Heart right ventricle (tissue), 16 donors: ENCODE measurements at regions not wholly inside any gene's neighbourhood (a gene's known extent, or its start where the extent isn't known, plus 50 kb on each side); places are given as distances from the start of the nearest gene placed in this dataset.

Source experiments
- ATAC-seq, 8 donors: fragments of 200-7000 bp; cut with Tn5 transposase; one replicate each; pipeline ENCODE4 v1.9.1; 2020; ENCODE audit warnings: mild to moderate bottlenecking in 8 of 8, moderate library complexity in 8 of 8, moderate number of reproducible peaks in 1 of 8
- DNase-seq, 2 donors: peaks; one replicate each; pipeline ENCODE4 v3.0.0-alpha.2; 2020
- H3K27ac ChIP-seq, 10 donors: fragments of 200-600 bp; sonication (generic) in 2 of 10; one replicate each; pipeline versions ENCODE4 v1.5.0 to v1.8.0; 2020 to 2022; ENCODE audit warnings: mild to moderate bottlenecking in 3 of 10
- H3K27me3 ChIP-seq, 7 donors: fragments of 200-600 bp; one replicate each; pipeline ENCODE4 v1.8.0; 2021 to 2022; ENCODE audit warnings: mild to moderate bottlenecking in 2 of 7
- H3K36me3 ChIP-seq, 9 donors: fragments of 200-600 bp; sonication (generic) in 1 of 9; one replicate each; pipeline versions ENCODE4 v1.5.0 to v1.8.0; 2020 to 2022; ENCODE audit warnings: mild to moderate bottlenecking in 2 of 9
- H3K4me1 ChIP-seq, 9 donors: fragments of 200-600 bp; sonication (generic) in 1 of 9; one replicate each; pipeline versions ENCODE4 v1.5.0 to v1.8.0; 2020 to 2022; ENCODE audit warnings: mild to moderate bottlenecking in 4 of 9
- H3K4me3 ChIP-seq, 10 donors: fragments of 200-600 bp; sonication (generic) in 2 of 10; one replicate each; pipeline versions ENCODE4 v1.5.0 to v1.8.0; 2020 to 2022; ENCODE audit warnings: mild to moderate bottlenecking in 7 of 10, moderate library complexity in 2 of 10
- H3K9me3 ChIP-seq, 11 donors: fragments of 200-600 bp in 10 of 11; sonication (generic) in 2 of 11; one replicate each; pipeline versions ENCODE4 v1.5.0 to v1.8.0; 2013 to 2022; ENCODE audit warnings: mild to moderate bottlenecking in 2 of 11, control low read depth in 1 of 11, moderate library complexity in 1 of 11
- WGBS, 2 donors: extraction: QIAGEN DNeasy Blood & Tissue Kit; methylation state at CpG; one replicate each; pipeline ENCODE4 v1.1.7; 2013; ENCODE audit warnings: inconsistent platforms in 1 of 2; 5-methylcytosine and 5-hydroxymethylcytosine counted together
- intact Hi-C, 10 donors: fragments of 100-400 bp; cut with DNase I; formaldehyde crosslinking; loops; one replicate each; pipeline versions ENCODE4 v1.11.1 to v1.14.2; 2022
- microRNA-seq, 2 donors: library from miRNA; unstranded; fragments of <30 nt; microRNA quantifications; one replicate each; pipeline ENCODE4 v1.2.0, GENCODE V29; 2021
- TF ChIP-seq, protein P1 (sequence below), 9 donors: fragments of 200-600 bp; sonication (generic) in 2 of 9; IDR thresholded peaks; one replicate each; pipeline versions ENCODE4 v1.5.0 to v1.8.0; 2021 to 2022; ENCODE audit warnings: antibody characterized with exemption in 9 of 9, mild to moderate bottlenecking in 5 of 9, moderate library complexity in 1 of 9
- donor health status: Arrhythmogenic right ventricular cardiomyopathy.
- donor health status: ischemic (EF 13 %, LVEDD 7.1; RV severe dilation, severe dysfunction).
- donor health status: healthy with polysubstance abuse.
- donor health status: DM: no; HTN: yes; CAD: no.
- donor health status: DM: no; HTN: no; CAD: no.
- donor health status: ischemic (EF 25% LVEDD 6.9; RV normal size, moderate dysfunction).
- donor health status: ischemic (EF 25% LVEDD 5.7; RV mildly dilated, moderate dysfunction).
- donor health status: healthy.
- donor health status: DM: yes; HTN: yes; CAD: no.
- donor health status: Ischemic cardiomyopathy.
- donor health status: ischemic (EF 35%, LVEDD 5.7; RV mildly dilated, moderate dysfunction).
- donor health status: nonischemic (EF 11% LVEDD 7.7; RV severe dilation, severe dysfunction).
- donor health status: DM: yes; HTN: yes; CAD: no.
- donor health status: PGD.
- donor health status: ischemic (EF 29% LVEDD 5.4; RV normal size, mild dysfunction).
- donor health status: nonischemic (EF 23%, LVEDD 6.1; RV moderate dilation, normal function).

DNA sequence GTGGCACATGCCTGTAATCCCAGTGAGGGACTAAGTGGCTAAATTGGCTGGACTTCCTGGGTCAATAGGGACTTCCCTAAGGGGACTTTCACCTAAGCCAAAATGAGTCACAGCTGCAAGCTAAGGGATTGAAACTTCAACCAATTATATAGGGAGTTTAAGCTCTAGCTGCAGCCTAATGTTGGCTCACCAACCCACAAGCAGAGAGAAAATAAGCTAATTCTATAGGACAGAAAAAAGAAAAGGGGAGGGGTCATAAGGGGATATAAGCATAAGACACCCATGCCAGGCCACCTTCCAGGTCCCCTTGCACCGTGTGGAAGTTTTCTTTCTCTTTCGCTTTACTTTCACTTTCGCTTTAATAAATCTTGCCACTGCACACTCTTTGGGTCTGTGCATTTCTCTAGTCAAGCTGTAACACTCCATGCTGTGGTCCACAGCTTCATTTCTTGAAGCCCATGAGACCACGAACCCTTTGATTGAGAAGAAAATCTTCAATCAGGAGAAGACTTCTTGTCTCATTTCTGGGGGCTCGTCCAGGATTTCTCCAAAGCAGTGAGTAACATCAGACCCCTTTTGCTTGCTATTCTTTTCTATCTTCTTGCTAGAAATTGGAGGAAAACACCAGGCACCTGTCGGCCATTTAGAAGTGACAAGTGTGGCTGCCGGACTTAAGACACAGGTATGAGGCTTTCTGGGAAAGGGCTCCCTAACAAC is 192.3 kb downstream of the IGSF11 start:
- Histone ChIP-seq H3K27me3 (no peaks in the 10 kb centered on the region), H3K36me3 (no peaks in the 10 kb centered on the region), H3K27ac (no peak overlapping the region), H3K9me3 (peaks cover 0 to 65% (median 26%) of the 10 kb centered on the region in 11 donors), H3K4me1 (no peaks in the 10 kb centered on the region), H3K4me3 (no peak overlapping the region)
- intact Hi-C loops: no loop called here
- ATAC-seq (no peak), DNase-seq (no peak)
- 92 to 95% methylated on average over 7 of the region's 7 CpGs for WGBS, 2 donors
- TF ChIP-seq, protein P1, sequence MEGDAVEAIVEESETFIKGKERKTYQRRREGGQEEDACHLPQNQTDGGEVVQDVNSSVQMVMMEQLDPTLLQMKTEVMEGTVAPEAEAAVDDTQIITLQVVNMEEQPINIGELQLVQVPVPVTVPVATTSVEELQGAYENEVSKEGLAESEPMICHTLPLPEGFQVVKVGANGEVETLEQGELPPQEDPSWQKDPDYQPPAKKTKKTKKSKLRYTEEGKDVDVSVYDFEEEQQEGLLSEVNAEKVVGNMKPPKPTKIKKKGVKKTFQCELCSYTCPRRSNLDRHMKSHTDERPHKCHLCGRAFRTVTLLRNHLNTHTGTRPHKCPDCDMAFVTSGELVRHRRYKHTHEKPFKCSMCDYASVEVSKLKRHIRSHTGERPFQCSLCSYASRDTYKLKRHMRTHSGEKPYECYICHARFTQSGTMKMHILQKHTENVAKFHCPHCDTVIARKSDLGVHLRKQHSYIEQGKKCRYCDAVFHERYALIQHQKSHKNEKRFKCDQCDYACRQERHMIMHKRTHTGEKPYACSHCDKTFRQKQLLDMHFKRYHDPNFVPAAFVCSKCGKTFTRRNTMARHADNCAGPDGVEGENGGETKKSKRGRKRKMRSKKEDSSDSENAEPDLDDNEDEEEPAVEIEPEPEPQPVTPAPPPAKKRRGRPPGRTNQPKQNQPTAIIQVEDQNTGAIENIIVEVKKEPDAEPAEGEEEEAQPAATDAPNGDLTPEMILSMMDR (IDR thresholded peaks at IDR 0.05): no peak

DNA sequence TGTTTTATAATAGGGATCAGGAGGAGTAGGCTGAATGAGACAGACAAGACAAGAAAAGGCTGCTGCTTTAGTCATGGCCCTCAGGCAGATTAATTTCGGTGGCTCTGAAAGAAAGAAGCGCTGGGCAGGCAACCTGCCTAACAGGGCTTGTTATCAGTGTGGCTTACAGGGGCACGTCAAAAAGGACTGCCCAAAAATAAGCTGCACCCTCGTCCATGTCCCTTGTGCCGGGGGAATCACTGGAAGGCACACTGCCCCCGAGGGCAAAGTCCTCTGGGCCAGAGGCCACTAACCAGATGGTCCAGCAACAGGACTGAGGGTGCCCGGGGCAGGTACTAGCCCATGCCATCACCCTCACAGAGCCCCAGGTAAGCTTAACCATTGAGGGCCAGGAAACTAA is 188.5 kb downstream of the IGSF11 start:
- H3K27me3 ChIP-seq: peaks cover 0 to 3% (median 0%) of the 10 kb centered on the region in 7 donors
- intact Hi-C loops: no loop called here
- H3K9me3 ChIP-seq: peaks cover 0 to 40% (median 22%) of the 10 kb centered on the region in 11 donors
- 82 to 85% methylated on average over 7 of the region's 7 CpGs for WGBS, 2 donors
- DNase-seq (no peak), ATAC-seq (no peak)
- H3K4me3 ChIP-seq: no peak overlapping the region
- TF ChIP-seq, protein P1 (IDR thresholded peaks at IDR 0.05): no peak
- H3K4me1 ChIP-seq: no peaks in the 10 kb centered on the region
- no peak overlapping the region for H3K27ac ChIP-seq
- H3K36me3 ChIP-seq: no peaks in the 10 kb centered on the region

Small RNA genes lying in the stretch of these regions (microRNA-seq; reads per million reads assigned to microRNA genes)
- 0 reads per million in 2 donors for gene MIR4447
